ENCODE measurements at regions not wholly inside any gene's neighbourhood (a gene's known extent, or its start where the extent isn't known, plus 50 kb on each side); places are given as distances from the start of the nearest gene placed in this dataset.
"Not testable (repeated sequence)": the region's sequence is repeated elsewhere in the genome, so short reads cannot be mapped to it uniquely, and the experiment has no call there.

- not testable (repeated sequence) for TF ChIP-seq EZH2phosphoT487 (IDR thresholded peaks at IDR 0.05; ENCODE audit: borderline replicate concordance); CTCF (conservative IDR thresholded peaks at IDR 0.05; ENCODE audit: low read length)
These were observed 226.1 kb downstream of the SPATA31A6 start for GRCh38 chr9:42409581-42409980.

All from Loucy (cell line).